WTC11 (cell line): ENCODE measurements at regions not wholly inside any gene's neighbourhood (a gene's known extent, or its start where the extent isn't known, plus 50 kb on each side); places are given as distances from the start of the nearest gene placed in this dataset.

Experiments used
- ATAC-seq: fragments of 200-7000 bp; cut with Tn5 transposase; 2 replicates; pipeline ENCODE4 v1.10.0; 2021; ENCODE audit warnings: mild to moderate bottlenecking, moderate library complexity
- CTCF ChIA-PET: fragments of 300-600 bp; sonication (Branson Sonifier 250); formaldehyde crosslinking; loops from one replicate; lab custom pipeline; 2021; ENCODE audit warnings: antibody characterized with exemption; lab: Charles Lee
- POLR2A ChIA-PET: fragments of 350-600 bp; sonication (Branson Sonifier 250); formaldehyde crosslinking; loops from one replicate; lab custom pipeline; 2021; ENCODE audit warnings: antibody characterized with exemption; lab: Charles Lee
- DNase-seq: peaks from one replicate; pipeline ENCODE4 v3.0.0; 2021; ENCODE audit warnings: low spot score
- H3K27ac Mint-ChIP-seq: 2 replicates; pipeline ENCODE4 v1.8.0; 2021; ENCODE audit warnings: mixed read lengths
- H3K27me3 Mint-ChIP-seq: 2 replicates; pipeline ENCODE4 v1.8.0; 2021; ENCODE audit warnings: low read depth, mild to moderate bottlenecking, moderate library complexity, mixed read lengths
- H3K36me3 Mint-ChIP-seq: 2 replicates; pipeline ENCODE4 v1.8.0; 2021; ENCODE audit warnings: mixed read lengths
- H3K4me1 Mint-ChIP-seq: 2 replicates; pipeline ENCODE4 v1.8.0; 2022; ENCODE audit warnings: mixed read lengths
- H3K4me3 Mint-ChIP-seq: 2 replicates; pipeline ENCODE4 v1.8.0; 2021; ENCODE audit warnings: mild to moderate bottlenecking, moderate library complexity, mixed read lengths
- H3K9me3 Mint-ChIP-seq: 2 replicates; pipeline ENCODE4 v1.8.0; 2021; ENCODE audit warnings: mixed read lengths
- E2F5 ChIP-seq: sonication (generic); formaldehyde crosslinking; IDR thresholded peaks from 2 replicates; pipeline ENCODE4 v1.8.1; 2022; ENCODE audit warnings: mild to moderate bottlenecking, moderate library complexity, missing genetic modification reagents
- EMX1 ChIP-seq: fragments of 250-450 bp; sonication (Bioruptor Pico); IDR thresholded peaks from 2 replicates; pipeline ENCODE4 v1.8.0; 2021; ENCODE audit warnings: mild to moderate bottlenecking
- GTF2I ChIP-seq: fragments of 250-450 bp; sonication (Bioruptor Pico); conservative IDR thresholded peaks from 2 replicates; pipeline ENCODE4 v1.4.0; 2021; ENCODE audit warnings: mild to moderate bottlenecking
- JAZF1 ChIP-seq: fragments of 250-450 bp; sonication (Bioruptor Pico); IDR thresholded peaks from 2 replicates; pipeline ENCODE4 v1.9.0; 2021; ENCODE audit warnings: moderate library complexity, mild to moderate bottlenecking, inconsistent platforms
- KAT7 ChIP-seq: sonication (generic); formaldehyde crosslinking; IDR thresholded peaks from 2 replicates; pipeline ENCODE4 v1.8.1; 2023; ENCODE audit warnings: missing genetic modification reagents, mild to moderate bottlenecking, borderline replicate concordance
- NFATC4 ChIP-seq: fragments of 250-450 bp; sonication (Bioruptor Pico); IDR thresholded peaks from 2 replicates; pipeline ENCODE4 v1.9.0; 2021; ENCODE audit warnings: mild to moderate bottlenecking
- NR3C1 ChIP-seq: sonication (generic); formaldehyde crosslinking; conservative IDR thresholded peaks from 2 replicates; pipeline ENCODE4 v1.8.1; 2023; ENCODE audit warnings: low read depth, mild to moderate bottlenecking, missing genetic modification reagents
- OVOL2 ChIP-seq: fragments of 250-450 bp; sonication (Bioruptor Pico); IDR thresholded peaks from 2 replicates; pipeline ENCODE4 v1.9.0; 2021; ENCODE audit warnings: mild to moderate bottlenecking, borderline replicate concordance
- SP1 ChIP-seq: sonication (generic); formaldehyde crosslinking; conservative IDR thresholded peaks from 2 replicates; pipeline ENCODE4 v1.8.1; 2022; ENCODE audit warnings: missing genetic modification reagents
- TEAD1 ChIP-seq: sonication (generic); formaldehyde crosslinking; IDR thresholded peaks from 2 replicates; pipeline ENCODE4 v1.8.0; 2022; ENCODE audit warnings: mild to moderate bottlenecking, missing genetic modification reagents
- TEAD4 ChIP-seq: sonication (generic); formaldehyde crosslinking; IDR thresholded peaks from 2 replicates; pipeline ENCODE4 v1.8.0; 2022; ENCODE audit warnings: mild to moderate bottlenecking, missing genetic modification reagents
- ZNF396 ChIP-seq: fragments of 250-450 bp; sonication (Bioruptor Pico); IDR thresholded peaks from 2 replicates; pipeline ENCODE4 v1.8.0; 2021; ENCODE audit warnings: mild to moderate bottlenecking, moderate library complexity, borderline replicate concordance
- ZNF425 ChIP-seq: fragments of 250-450 bp; sonication (Bioruptor Pico); conservative IDR thresholded peaks from 2 replicates; pipeline ENCODE4 v1.9.0; 2021; ENCODE audit warnings: mild to moderate bottlenecking
- ZNF512 ChIP-seq: sonication (generic); formaldehyde crosslinking; IDR thresholded peaks from 2 replicates; pipeline ENCODE4 v1.8.1; 2022; ENCODE audit warnings: missing genetic modification reagents, borderline replicate concordance
- TF ChIP-seq, protein P1 (sequence below): sonication (generic); formaldehyde crosslinking; IDR thresholded peaks from 2 replicates; pipeline ENCODE4 v1.8.1; 2023; ENCODE audit warnings: mild to moderate bottlenecking, missing genetic modification reagents
- TF ChIP-seq, protein P2 (sequence below): sonication (generic); formaldehyde crosslinking; IDR thresholded peaks from 2 replicates; pipeline ENCODE4 v1.8.1; 2022; ENCODE audit warnings: low read depth, mild to moderate bottlenecking, moderate library complexity, missing genetic modification reagents, borderline replicate concordance
- TF ChIP-seq, protein P3 (sequence below): sonication (generic); formaldehyde crosslinking; conservative IDR thresholded peaks from 2 replicates; pipeline ENCODE4 v1.8.1; 2023; ENCODE audit warnings: mild to moderate bottlenecking, low read depth, missing genetic modification reagents, moderate library complexity
- TF ChIP-seq, protein P4 (sequence below): sonication (generic); formaldehyde crosslinking; IDR thresholded peaks from 2 replicates; pipeline ENCODE4 v1.8.0; 2022; ENCODE audit warnings: missing genetic modification reagents
- TF ChIP-seq, protein P5 (sequence below): sonication (generic); formaldehyde crosslinking; IDR thresholded peaks from 2 replicates; pipeline ENCODE4 v1.8.0; 2022; ENCODE audit warnings: mild to moderate bottlenecking, missing genetic modification reagents

DNA sequence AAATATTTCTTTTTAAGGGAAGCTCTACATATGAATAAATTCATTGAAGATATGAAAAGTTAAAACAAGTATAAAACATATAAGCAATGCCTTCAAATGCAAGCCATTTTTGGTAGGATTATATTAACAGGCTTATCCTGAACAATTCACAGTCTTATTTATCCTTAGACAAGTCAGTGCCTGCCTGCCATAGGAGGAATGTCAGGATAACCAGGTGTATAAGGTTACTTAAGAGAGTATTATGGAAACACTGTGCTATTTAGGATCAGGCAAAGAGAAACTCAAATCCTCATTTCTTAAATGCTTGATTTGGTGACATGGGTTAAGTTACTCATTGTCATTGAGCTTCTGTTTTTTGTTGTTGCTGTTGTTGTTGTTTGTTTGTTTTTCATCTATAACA lies 2029.9 kb upstream of the AGA start (continued):
- no peak for TF ChIP-seq ZNF512 (CRISPR knock-in tag)

GRCh38 chr4:179478608-179479007 lies 2036.4 kb upstream of the AGA start:
- no peaks in the 10 kb centered on the region; the same call in 1 of the 2 replicates for H3K27me3 Mint-ChIP-seq
- TF ChIP-seq, protein P1, sequence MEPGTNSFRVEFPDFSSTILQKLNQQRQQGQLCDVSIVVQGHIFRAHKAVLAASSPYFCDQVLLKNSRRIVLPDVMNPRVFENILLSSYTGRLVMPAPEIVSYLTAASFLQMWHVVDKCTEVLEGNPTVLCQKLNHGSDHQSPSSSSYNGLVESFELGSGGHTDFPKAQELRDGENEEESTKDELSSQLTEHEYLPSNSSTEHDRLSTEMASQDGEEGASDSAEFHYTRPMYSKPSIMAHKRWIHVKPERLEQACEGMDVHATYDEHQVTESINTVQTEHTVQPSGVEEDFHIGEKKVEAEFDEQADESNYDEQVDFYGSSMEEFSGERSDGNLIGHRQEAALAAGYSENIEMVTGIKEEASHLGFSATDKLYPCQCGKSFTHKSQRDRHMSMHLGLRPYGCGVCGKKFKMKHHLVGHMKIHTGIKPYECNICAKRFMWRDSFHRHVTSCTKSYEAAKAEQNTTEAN = no peak
- TF ChIP-seq NFATC4 (no peak), NR3C1 (CRISPR knock-in tag) (no peak), E2F5 (no peak), JAZF1 (no peak), SP1 (CRISPR knock-in tag) (no peak), TEAD1 (CRISPR knock-in tag) (no peak), EMX1 (CRISPR knock-in tag) (no peak)
- TF ChIP-seq, protein P2, sequence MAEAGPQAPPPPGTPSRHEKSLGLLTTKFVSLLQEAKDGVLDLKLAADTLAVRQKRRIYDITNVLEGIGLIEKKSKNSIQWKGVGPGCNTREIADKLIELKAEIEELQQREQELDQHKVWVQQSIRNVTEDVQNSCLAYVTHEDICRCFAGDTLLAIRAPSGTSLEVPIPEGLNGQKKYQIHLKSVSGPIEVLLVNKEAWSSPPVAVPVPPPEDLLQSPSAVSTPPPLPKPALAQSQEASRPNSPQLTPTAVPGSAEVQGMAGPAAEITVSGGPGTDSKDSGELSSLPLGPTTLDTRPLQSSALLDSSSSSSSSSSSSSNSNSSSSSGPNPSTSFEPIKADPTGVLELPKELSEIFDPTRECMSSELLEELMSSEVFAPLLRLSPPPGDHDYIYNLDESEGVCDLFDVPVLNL (CRISPR knock-in tag) = no peak
- TF ChIP-seq, protein P3, sequence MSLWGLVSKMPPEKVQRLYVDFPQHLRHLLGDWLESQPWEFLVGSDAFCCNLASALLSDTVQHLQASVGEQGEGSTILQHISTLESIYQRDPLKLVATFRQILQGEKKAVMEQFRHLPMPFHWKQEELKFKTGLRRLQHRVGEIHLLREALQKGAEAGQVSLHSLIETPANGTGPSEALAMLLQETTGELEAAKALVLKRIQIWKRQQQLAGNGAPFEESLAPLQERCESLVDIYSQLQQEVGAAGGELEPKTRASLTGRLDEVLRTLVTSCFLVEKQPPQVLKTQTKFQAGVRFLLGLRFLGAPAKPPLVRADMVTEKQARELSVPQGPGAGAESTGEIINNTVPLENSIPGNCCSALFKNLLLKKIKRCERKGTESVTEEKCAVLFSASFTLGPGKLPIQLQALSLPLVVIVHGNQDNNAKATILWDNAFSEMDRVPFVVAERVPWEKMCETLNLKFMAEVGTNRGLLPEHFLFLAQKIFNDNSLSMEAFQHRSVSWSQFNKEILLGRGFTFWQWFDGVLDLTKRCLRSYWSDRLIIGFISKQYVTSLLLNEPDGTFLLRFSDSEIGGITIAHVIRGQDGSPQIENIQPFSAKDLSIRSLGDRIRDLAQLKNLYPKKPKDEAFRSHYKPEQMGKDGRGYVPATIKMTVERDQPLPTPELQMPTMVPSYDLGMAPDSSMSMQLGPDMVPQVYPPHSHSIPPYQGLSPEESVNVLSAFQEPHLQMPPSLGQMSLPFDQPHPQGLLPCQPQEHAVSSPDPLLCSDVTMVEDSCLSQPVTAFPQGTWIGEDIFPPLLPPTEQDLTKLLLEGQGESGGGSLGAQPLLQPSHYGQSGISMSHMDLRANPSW = no peak
- peaks cover 8% of the 10 kb centered on the region for H3K4me1 Mint-ChIP-seq
- no peak for ATAC-seq
- peaks cover 16% of the 10 kb centered on the region for H3K9me3 Mint-ChIP-seq
- H3K4me3 Mint-ChIP-seq = no peak overlapping the region
- H3K27ac Mint-ChIP-seq = no peak overlapping the region
- ChIA-PET POLR2A (no interaction called here), CTCF (no interaction called here)
- H3K36me3 Mint-ChIP-seq = peaks cover 12% of the 10 kb centered on the region
- no peak for DNase-seq

GRCh38 chr4:179485781-179486180 lies 2043.5 kb upstream of the AGA start:
- no peaks in the 10 kb centered on the region for H3K36me3 Mint-ChIP-seq
- POLR2A ChIA-PET = no interaction called here
- no peak overlapping the region for H3K4me3 Mint-ChIP-seq
- ATAC-seq = no peak
- DNase-seq = no peak
- CTCF ChIA-PET = no interaction called here
- peaks cover 8% of the 10 kb centered on the region for H3K4me1 Mint-ChIP-seq
- H3K9me3 Mint-ChIP-seq = peaks cover 6% of the 10 kb centered on the region; the same call in 1 of the 2 replicates
- no peaks in the 10 kb centered on the region for H3K27me3 Mint-ChIP-seq
- H3K27ac Mint-ChIP-seq = no peak overlapping the region; the same call in 1 of the 2 replicates
- TF ChIP-seq, protein P1 = no peak
- TF ChIP-seq OVOL2 (CRISPR knock-in tag) = no peak
- TF ChIP-seq GTF2I (CRISPR knock-in tag) = no peak
- no peak for TF ChIP-seq ZNF396 (CRISPR knock-in tag)
- TF ChIP-seq, protein P4, sequence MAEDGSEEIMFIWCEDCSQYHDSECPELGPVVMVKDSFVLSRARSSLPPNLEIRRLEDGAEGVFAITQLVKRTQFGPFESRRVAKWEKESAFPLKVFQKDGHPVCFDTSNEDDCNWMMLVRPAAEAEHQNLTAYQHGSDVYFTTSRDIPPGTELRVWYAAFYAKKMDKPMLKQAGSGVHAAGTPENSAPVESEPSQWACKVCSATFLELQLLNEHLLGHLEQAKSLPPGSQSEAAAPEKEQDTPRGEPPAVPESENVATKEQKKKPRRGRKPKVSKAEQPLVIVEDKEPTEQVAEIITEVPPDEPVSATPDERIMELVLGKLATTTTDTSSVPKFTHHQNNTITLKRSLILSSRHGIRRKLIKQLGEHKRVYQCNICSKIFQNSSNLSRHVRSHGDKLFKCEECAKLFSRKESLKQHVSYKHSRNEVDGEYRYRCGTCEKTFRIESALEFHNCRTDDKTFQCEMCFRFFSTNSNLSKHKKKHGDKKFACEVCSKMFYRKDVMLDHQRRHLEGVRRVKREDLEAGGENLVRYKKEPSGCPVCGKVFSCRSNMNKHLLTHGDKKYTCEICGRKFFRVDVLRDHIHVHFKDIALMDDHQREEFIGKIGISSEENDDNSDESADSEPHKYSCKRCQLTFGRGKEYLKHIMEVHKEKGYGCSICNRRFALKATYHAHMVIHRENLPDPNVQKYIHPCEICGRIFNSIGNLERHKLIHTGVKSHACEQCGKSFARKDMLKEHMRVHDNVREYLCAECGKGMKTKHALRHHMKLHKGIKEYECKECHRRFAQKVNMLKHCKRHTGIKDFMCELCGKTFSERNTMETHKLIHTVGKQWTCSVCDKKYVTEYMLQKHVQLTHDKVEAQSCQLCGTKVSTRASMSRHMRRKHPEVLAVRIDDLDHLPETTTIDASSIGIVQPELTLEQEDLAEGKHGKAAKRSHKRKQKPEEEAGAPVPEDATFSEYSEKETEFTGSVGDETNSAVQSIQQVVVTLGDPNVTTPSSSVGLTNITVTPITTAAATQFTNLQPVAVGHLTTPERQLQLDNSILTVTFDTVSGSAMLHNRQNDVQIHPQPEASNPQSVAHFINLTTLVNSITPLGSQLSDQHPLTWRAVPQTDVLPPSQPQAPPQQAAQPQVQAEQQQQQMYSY (CRISPR knock-in tag) = no peak
- TF ChIP-seq KAT7 (CRISPR knock-in tag) = no peak
- TF ChIP-seq, protein P5, sequence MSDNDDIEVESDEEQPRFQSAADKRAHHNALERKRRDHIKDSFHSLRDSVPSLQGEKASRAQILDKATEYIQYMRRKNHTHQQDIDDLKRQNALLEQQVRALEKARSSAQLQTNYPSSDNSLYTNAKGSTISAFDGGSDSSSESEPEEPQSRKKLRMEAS (CRISPR knock-in tag) = no peak
- TF ChIP-seq ZNF425 (CRISPR knock-in tag) = no peak
- no peak for TF ChIP-seq TEAD4 (CRISPR knock-in tag)
